Large intestine (tissue), 3 donors: ENCODE measurements at regions not wholly inside any gene's neighbourhood (a gene's known extent, or its start where the extent isn't known, plus 50 kb on each side); places are given as distances from the start of the nearest gene placed in this dataset.

Source experiments
- DNase-seq, 2 donors: peaks; one replicate each; pipeline versions ENCODE4 v3.0.0 to v3.0.0-alpha.2; 2013
- H3K27ac ChIP-seq: one replicate; pipeline ENCODE4 v1.5.1; 2013; ENCODE audit warnings: low read length
- H3K27me3 ChIP-seq: 2 replicates; pipeline ENCODE4 v1.6.1; 2013; ENCODE audit warnings: low read length; ENCODE audit not compliant: control insufficient read depth, insufficient read depth
- H3K36me3 ChIP-seq: 2 replicates; pipeline ENCODE4 v1.6.1; 2013; ENCODE audit warnings: low read length; ENCODE audit not compliant: control insufficient read depth, insufficient read depth
- H3K4me1 ChIP-seq: one replicate; pipeline ENCODE4 v1.6.1; 2013; ENCODE audit warnings: low read length; ENCODE audit not compliant: control insufficient read depth, insufficient read depth
- H3K4me3 ChIP-seq: one replicate; pipeline ENCODE4 v1.5.1; 2013; ENCODE audit warnings: low read length
- H3K9me3 ChIP-seq: one replicate; pipeline ENCODE4 v1.6.1; 2013; ENCODE audit warnings: mild to moderate bottlenecking, low read depth, low read length, moderate library complexity; ENCODE audit not compliant: control insufficient read depth
- whole genome bisulfite sequencing: methylation state at CpG from one replicate; pipeline ENCODE4 v1.1.5; 2013; ENCODE audit warnings: low lambda C conversion rate; ENCODE audit not compliant: insufficient coverage; 5-methylcytosine and 5-hydroxymethylcytosine counted together

GRCh38 chr9:25918761-25919160, 240.5 kb upstream of the TUSC1 start:
- Histone ChIP-seq H3K27me3 (no peaks in the 10 kb centered on the region), H3K27ac (no peak overlapping the region), H3K36me3 (no peaks in the 10 kb centered on the region), H3K9me3 (no peaks in the 10 kb centered on the region), H3K4me3 (no peak overlapping the region), H3K4me1 (no peaks in the 10 kb centered on the region)
- DNase-seq, result no peak
- WGBS, result no CpG with 5 or more reads among the region's 2 CpGs

DNA sequence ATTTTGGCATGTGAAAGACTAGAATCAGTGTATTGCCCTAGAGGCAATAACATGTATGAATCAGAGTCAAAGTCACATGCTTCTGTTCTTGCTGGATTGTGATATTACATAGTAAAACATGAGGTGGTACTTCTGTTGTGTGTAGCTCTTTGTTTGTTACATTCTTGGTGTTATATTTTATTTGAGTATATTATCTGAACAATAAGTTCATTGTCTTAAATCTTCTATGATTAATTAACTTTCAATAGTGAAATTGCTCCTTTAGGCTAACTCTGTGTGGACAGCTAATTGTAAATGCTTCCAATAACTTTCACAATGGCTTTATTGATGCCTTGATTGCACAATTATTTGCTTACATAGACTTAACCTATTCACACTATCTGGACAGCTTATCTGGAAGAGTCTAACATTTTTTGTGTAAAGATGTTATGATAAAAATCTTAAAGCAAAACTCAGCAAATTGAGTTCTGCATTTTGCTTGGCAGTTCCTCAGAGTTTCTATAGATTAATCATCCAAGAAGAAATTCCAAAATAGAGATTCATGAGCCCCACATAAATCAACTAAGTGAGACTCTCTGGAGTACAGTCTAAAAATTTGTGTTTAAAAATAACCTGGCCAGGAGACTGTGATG, 239.6 kb upstream of the TUSC1 start:
- H3K36me3 ChIP-seq, result no peaks in the 10 kb centered on the region
- H3K4me3 ChIP-seq, result no peak overlapping the region
- no peak for DNase-seq
- no peaks in the 10 kb centered on the region for H3K9me3 ChIP-seq
- H3K27ac ChIP-seq, result no peak overlapping the region
- no peaks in the 10 kb centered on the region for H3K4me1 ChIP-seq
- H3K27me3 ChIP-seq, result no peaks in the 10 kb centered on the region

- Histone ChIP-seq H3K9me3 (no peaks in the 10 kb centered on the region), H3K27me3 (no peaks in the 10 kb centered on the region), H3K27ac (no peak overlapping the region), H3K4me3 (no peak overlapping the region), H3K36me3 (no peaks in the 10 kb centered on the region), H3K4me1 (no peaks in the 10 kb centered on the region)
- DNase-seq, result no peak
- WGBS, result no CpG with 5 or more reads among the region's 4 CpGs
Measured at GRCh38 chr9:25913806-25914205, 235.6 kb upstream of the TUSC1 start.

DNA sequence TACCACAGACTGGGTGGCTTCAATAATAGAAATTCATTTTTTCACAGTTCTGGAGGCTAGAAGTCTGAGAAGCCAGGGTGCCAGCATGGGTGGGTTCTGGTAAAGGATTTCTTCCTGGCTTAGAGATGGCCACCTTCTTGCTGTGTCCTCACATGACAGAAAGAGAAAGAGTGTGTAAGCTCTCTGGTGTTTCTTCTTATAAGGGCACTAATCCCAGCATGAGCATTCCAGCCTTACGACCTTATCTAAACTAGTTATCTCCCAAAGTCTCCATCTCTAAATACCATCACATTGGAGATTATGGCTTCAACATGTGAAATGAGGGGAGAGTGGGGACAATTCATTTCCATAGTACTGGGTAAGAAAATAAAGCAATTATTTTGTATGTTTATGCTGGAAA, 226.5 kb upstream of the TUSC1 start:
- WGBS, result no CpG with 5 or more reads among the region's 1 CpG

GRCh38 chr9:25891527-25891926, 213.3 kb upstream of the TUSC1 start:
- WGBS, result no CpG with 5 or more reads among the region's 3 CpGs
- Histone ChIP-seq H3K4me3 (no peak overlapping the region), H3K27me3 (no peaks in the 10 kb centered on the region), H3K9me3 (no peaks in the 10 kb centered on the region), H3K4me1 (no peaks in the 10 kb centered on the region), H3K36me3 (no peaks in the 10 kb centered on the region), H3K27ac (no peak overlapping the region)
- DNase-seq, result no peak

More for the DNA sequence above, 226.5 kb upstream of the TUSC1 start:
- Histone ChIP-seq H3K4me1 (no peaks in the 10 kb centered on the region), H3K27ac (no peak overlapping the region), H3K9me3 (no peaks in the 10 kb centered on the region), H3K27me3 (no peaks in the 10 kb centered on the region), H3K4me3 (no peak overlapping the region), H3K36me3 (no peaks in the 10 kb centered on the region)
- DNase-seq, result no peak

DNA sequence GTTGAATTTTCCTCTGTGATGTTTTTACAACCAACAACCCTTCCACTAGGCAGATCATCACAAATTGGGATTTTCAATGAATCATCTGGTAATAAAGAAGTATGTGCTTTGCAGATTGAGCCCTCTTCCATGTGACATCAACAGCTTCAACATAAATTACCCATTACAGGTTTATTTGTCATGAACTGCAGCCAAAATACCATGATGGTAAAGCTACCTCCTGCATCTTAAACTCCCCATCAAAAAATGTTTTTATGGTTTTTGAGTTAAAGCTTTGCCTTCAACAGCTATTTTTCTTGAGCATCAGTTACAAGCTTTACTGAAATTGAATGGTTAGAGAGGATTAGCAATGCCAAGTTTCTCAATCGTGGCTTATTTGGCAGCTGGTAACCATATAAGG, 211.4 kb upstream of the TUSC1 start:
- H3K27ac ChIP-seq, result no peak overlapping the region
- no peaks in the 10 kb centered on the region for H3K36me3 ChIP-seq
- no peak overlapping the region for H3K4me3 ChIP-seq
- WGBS, result no CpG with 5 or more reads among the region's 1 CpG
- no peaks in the 10 kb centered on the region for H3K9me3 ChIP-seq
- H3K4me1 ChIP-seq, result no peaks in the 10 kb centered on the region
- no peaks in the 10 kb centered on the region for H3K27me3 ChIP-seq
- no peak for DNase-seq

GRCh38 chr9:25876248-25876647, 198.0 kb upstream of the TUSC1 start:
- H3K9me3 ChIP-seq, result no peaks in the 10 kb centered on the region
- DNase-seq, result no peak
- no peaks in the 10 kb centered on the region for H3K36me3 ChIP-seq
- no peaks in the 10 kb centered on the region for H3K4me1 ChIP-seq
- H3K4me3 ChIP-seq, result no peak overlapping the region
- H3K27ac ChIP-seq, result no peak overlapping the region
- H3K27me3 ChIP-seq, result no peaks in the 10 kb centered on the region
- WGBS, result 40% methylated on average over 1 of the region's 1 CpG

DNA sequence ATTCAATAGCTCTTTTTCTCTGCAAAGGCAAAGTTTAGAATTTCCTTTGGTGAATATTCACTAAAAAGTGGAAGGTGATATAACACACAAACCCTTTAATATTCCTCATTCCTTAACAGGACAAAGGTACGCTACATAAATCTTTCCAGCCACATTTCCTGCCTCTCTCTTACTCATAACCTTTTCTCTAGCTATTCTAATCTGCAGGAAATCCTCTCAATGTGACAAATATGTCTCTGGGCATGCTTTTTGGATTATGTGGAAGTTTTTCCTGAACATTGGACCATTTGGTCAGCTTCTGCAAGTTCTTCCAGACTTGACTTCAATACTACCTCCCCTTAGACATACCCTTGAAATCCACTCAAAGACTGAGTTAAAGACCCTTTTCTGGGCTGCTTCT, 186.3 kb upstream of the TUSC1 start:
- H3K36me3 ChIP-seq, result no peaks in the 10 kb centered on the region
- no peaks in the 10 kb centered on the region for H3K27me3 ChIP-seq
- H3K9me3 ChIP-seq, result no peaks in the 10 kb centered on the region
- no peak overlapping the region for H3K4me3 ChIP-seq
- H3K4me1 ChIP-seq, result no peaks in the 10 kb centered on the region
- WGBS, result 100% methylated on average over 1 of the region's 1 CpG
- no peak overlapping the region for H3K27ac ChIP-seq
- DNase-seq, result no peak

- WGBS, result no CpG with 5 or more reads among the region's 2 CpGs
- no peaks in the 10 kb centered on the region for H3K36me3 ChIP-seq
- no peaks in the 10 kb centered on the region for H3K4me1 ChIP-seq
- no peaks in the 10 kb centered on the region for H3K27me3 ChIP-seq
- no peak for DNase-seq
- H3K4me3 ChIP-seq, result no peak overlapping the region
- no peaks in the 10 kb centered on the region for H3K9me3 ChIP-seq
- no peak overlapping the region for H3K27ac ChIP-seq
Measured at GRCh38 chr9:25861421-25861820, 183.2 kb upstream of the TUSC1 start.

- no peak for DNase-seq
- 88% methylated on average over 1 of the region's 1 CpG for whole genome bisulfite sequencing
- H3K4me1 ChIP-seq, result no peaks in the 10 kb centered on the region
- H3K9me3 ChIP-seq, result no peaks in the 10 kb centered on the region
- H3K4me3 ChIP-seq, result no peak overlapping the region
- no peaks in the 10 kb centered on the region for H3K27me3 ChIP-seq
- no peaks in the 10 kb centered on the region for H3K36me3 ChIP-seq
- no peak overlapping the region for H3K27ac ChIP-seq
Measured at GRCh38 chr9:25857147-25857546, 178.9 kb upstream of the TUSC1 start.

DNA sequence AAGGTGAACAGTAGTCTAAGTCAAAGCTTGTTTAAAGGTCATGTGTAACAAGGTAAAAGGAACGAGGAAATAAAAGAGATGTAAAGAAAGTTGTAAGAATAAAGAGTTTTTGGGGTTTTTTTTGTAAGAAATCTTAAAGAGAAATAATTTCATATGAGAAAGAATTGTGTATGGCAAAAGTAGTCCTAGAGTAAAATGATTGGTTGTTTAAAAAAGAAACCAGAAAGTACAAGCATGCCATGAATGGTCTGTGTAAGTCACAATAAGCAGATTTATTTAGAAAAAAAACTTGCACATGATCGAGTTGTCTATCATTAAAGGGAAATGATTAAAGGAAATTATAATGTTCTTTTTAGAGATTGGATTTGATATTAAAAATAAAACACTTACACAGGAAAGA, 172.6 kb upstream of the TUSC1 start:
- Histone ChIP-seq H3K4me3 (no peak overlapping the region), H3K9me3 (no peaks in the 10 kb centered on the region), H3K27me3 (no peaks in the 10 kb centered on the region), H3K4me1 (no peaks in the 10 kb centered on the region), H3K36me3 (no peaks in the 10 kb centered on the region), H3K27ac (no peak overlapping the region)
- 79% methylated on average over 2 of the region's 2 CpGs for WGBS
- DNase-seq, result no peak
